ENCODE measurements at regions not wholly inside any gene's neighbourhood (a gene's known extent, or its start where the extent isn't known, plus 50 kb on each side); places are given as distances from the start of the nearest gene placed in this dataset.
A peak's percentile ranks its signal among the peaks of the same experiment; 100 is the strongest.

DNA sequence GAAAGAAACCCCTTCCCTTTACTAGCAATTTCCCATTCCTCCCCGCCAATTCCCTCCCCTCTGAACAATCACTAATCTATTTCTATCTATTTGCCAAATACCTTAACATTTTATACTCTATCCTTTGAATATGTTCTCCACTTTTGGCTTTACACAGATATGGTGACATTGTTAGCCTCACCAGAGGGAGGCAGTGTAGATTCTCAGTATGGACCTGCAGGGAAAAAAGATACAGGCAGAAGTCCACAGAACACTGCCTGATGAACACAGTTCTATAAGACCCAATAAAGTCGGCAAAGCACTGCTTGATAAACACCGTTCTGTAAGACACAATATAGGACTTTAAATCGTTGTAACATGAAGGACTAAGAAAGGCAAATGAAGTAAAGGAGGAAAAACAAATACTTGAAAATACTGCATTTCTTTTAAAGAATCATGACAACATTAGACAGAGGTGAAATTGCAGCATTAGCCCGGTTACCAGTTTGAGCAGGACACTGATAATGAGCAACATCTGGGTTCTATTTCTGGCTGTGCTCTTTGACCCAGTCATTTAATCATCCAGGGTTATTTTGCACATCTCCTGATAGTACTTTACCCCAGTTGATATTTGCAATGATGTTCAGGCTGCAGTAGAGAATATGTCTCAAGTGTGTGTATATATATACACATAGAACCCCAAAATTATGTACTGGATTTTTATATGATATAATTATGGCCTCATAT, 296.8 kb downstream of the UTRN start:
- H3K9me3 ChIP-seq (ENCODE audit: control insufficient read depth, insufficient read depth, low read length) = no peaks in the 10 kb centered on the region
- TF ChIP-seq CTCF (IDR thresholded peaks at IDR 0.05; ENCODE audit: low read depth, low read length, poor library complexity, severe bottlenecking) (peak; percentile 63), EZH2phosphoT487 (IDR thresholded peaks at IDR 0.05; ENCODE audit: borderline replicate concordance, low read length) (no peak)
- H4K20me1 ChIP-seq (ENCODE audit: control insufficient read depth, insufficient read depth, low read depth, low read length) = peaks cover 8% of the 10 kb centered on the region; the same call in 1 of the 2 replicates
- no peaks in the 10 kb centered on the region for H3K36me3 ChIP-seq (ENCODE audit: control insufficient read depth, low read length)
- peaks cover 2% of the 10 kb centered on the region; the same call in 1 of the 2 replicates for H3F3A ChIP-seq (ENCODE audit: control insufficient read depth, insufficient read depth)
- no peaks in the 10 kb centered on the region for H3K79me2 ChIP-seq (ENCODE audit: control insufficient read depth, low read length)
- H3K4me3 ChIP-seq (ENCODE audit: low read length) = no peak overlapping the region
- H3K27ac ChIP-seq (ENCODE audit: low read depth, low read length) = no peak overlapping the region
- H3K4me2 ChIP-seq (ENCODE audit: low read length) = no peak overlapping the region
- H3K27me3 ChIP-seq (ENCODE audit: control insufficient read depth, low read length) = peaks cover 43% of the 10 kb centered on the region
- H3K4me1 ChIP-seq (ENCODE audit: control insufficient read depth, low read length) = peaks cover 13% of the 10 kb centered on the region
- no peaks in the 10 kb centered on the region for H3K9me2 ChIP-seq (replicated peaks; ENCODE audit: control insufficient read depth, low read length)

- H3K4me1 ChIP-seq (ENCODE audit: control insufficient read depth, low read length) = peaks cover 16% of the 10 kb centered on the region
- peaks cover 2% of the 10 kb centered on the region; the same call in 1 of the 2 replicates for H3F3A ChIP-seq (ENCODE audit: control insufficient read depth, insufficient read depth)
- no peak overlapping the region for H3K27ac ChIP-seq (ENCODE audit: low read depth, low read length)
- H3K4me3 ChIP-seq (ENCODE audit: low read length) = peak overlapping the region; percentile 43
- H3K36me3 ChIP-seq (ENCODE audit: control insufficient read depth, low read length) = no peaks in the 10 kb centered on the region
- TF ChIP-seq EZH2phosphoT487 (IDR thresholded peaks at IDR 0.05; ENCODE audit: borderline replicate concordance, low read length) (peak; percentile 4; the same call in 1 of the 2 replicates), CTCF (IDR thresholded peaks at IDR 0.05; ENCODE audit: low read depth, low read length, poor library complexity, severe bottlenecking) (no peak)
- no peaks in the 10 kb centered on the region for H3K9me2 ChIP-seq (replicated peaks; ENCODE audit: control insufficient read depth, low read length)
- H3K79me2 ChIP-seq (ENCODE audit: control insufficient read depth, low read length) = no peaks in the 10 kb centered on the region
- H3K9me3 ChIP-seq (ENCODE audit: control insufficient read depth, insufficient read depth, low read length) = no peaks in the 10 kb centered on the region
- H3K4me2 ChIP-seq (ENCODE audit: low read length) = peak overlapping the region; percentile 66
- H4K20me1 ChIP-seq (ENCODE audit: control insufficient read depth, insufficient read depth, low read depth, low read length) = peaks cover 8% of the 10 kb centered on the region; the same call in 1 of the 2 replicates
- H3K27me3 ChIP-seq (ENCODE audit: control insufficient read depth, low read length) = peaks cover 49% of the 10 kb centered on the region
These were observed 297.9 kb downstream of the UTRN start for GRCh38 chr6:144582939-144583613.

GRCh38 chr6:144583614-144583954, 298.4 kb downstream of the UTRN start:
- Histone ChIP-seq H3K9me2 (replicated peaks; ENCODE audit: control insufficient read depth, low read length) (no peaks in the 10 kb centered on the region), H3K36me3 (ENCODE audit: control insufficient read depth, low read length) (no peaks in the 10 kb centered on the region), H3K4me2 (ENCODE audit: low read length) (peak overlapping the region; percentile 66), H3K9me3 (ENCODE audit: control insufficient read depth, insufficient read depth, low read length) (no peaks in the 10 kb centered on the region), H3K27ac (ENCODE audit: low read depth, low read length) (no peak overlapping the region), H3K79me2 (ENCODE audit: control insufficient read depth, low read length) (no peaks in the 10 kb centered on the region), H4K20me1 (ENCODE audit: control insufficient read depth, insufficient read depth, low read depth, low read length) (peaks cover 8% of the 10 kb centered on the region; the same call in 1 of the 2 replicates), H3K4me3 (ENCODE audit: low read length) (peak overlapping the region; percentile 43; the same call in 1 of the 2 replicates), H3K4me1 (ENCODE audit: control insufficient read depth, low read length) (peaks cover 16% of the 10 kb centered on the region), H3F3A (ENCODE audit: control insufficient read depth, insufficient read depth) (peaks cover 2% of the 10 kb centered on the region; the same call in 1 of the 2 replicates), H3K27me3 (ENCODE audit: control insufficient read depth, low read length) (peaks cover 49% of the 10 kb centered on the region)
- 0 out of 2 replicates have a peak, but pooled peaks have one; percentile 64 for TF ChIP-seq EZH2phosphoT487 (IDR thresholded peaks at IDR 0.05; ENCODE audit: borderline replicate concordance, low read length)
- TF ChIP-seq CTCF (IDR thresholded peaks at IDR 0.05; ENCODE audit: low read depth, low read length, poor library complexity, severe bottlenecking) = no peak
